SH-SY5Y (cell line): ENCODE measurements at regions not wholly inside any gene's neighbourhood (a gene's known extent, or its start where the extent isn't known, plus 50 kb on each side); places are given as distances from the start of the nearest gene placed in this dataset.

Experiments used
- GATA2 ChIP-seq: IDR thresholded peaks from 2 replicates; pipeline ENCODE4 v1.6.1; 2011; ENCODE audit warnings: mild to moderate bottlenecking, low read depth, low read length
- GATA3 ChIP-seq: IDR thresholded peaks from 2 replicates; pipeline ENCODE4 v1.6.1; 2011; ENCODE audit warnings: low read depth, mild to moderate bottlenecking, low read length, moderate library complexity

GRCh38 chr2:129188451-129188850, 791.0 kb upstream of the RAB6C start:
- TF ChIP-seq GATA2 (no peak), GATA3 (no peak)

- TF ChIP-seq GATA3 (no peak), GATA2 (no peak)
Observed at GRCh38 chr2:129189617-129190319, 789.7 kb upstream of the RAB6C start.

- TF ChIP-seq GATA3: no peak
Observed at GRCh38 chr2:129190494-129190893, 789.0 kb upstream of the RAB6C start.

GRCh38 chr2:129191530-129191929, 787.9 kb upstream of the RAB6C start:
- TF ChIP-seq GATA3 (no peak), GATA2 (no peak)

GRCh38 chr2:129192117-129192516, 787.3 kb upstream of the RAB6C start:
- no peak for TF ChIP-seq GATA2
- no peak for TF ChIP-seq GATA3

- no peak for TF ChIP-seq GATA2
- no peak for TF ChIP-seq GATA3
Observed at GRCh38 chr2:129192841-129193253, 786.6 kb upstream of the RAB6C start.

GRCh38 chr2:129193961-129194360, 785.5 kb upstream of the RAB6C start:
- TF ChIP-seq GATA2 (no peak), GATA3 (no peak)

- TF ChIP-seq GATA3: no peak
- no peak for TF ChIP-seq GATA2
Observed at GRCh38 chr2:129199501-129199900, 780.0 kb upstream of the RAB6C start.

GRCh38 chr2:129201696-129202095, 777.8 kb upstream of the RAB6C start:
- TF ChIP-seq GATA3: no peak

- no peak for TF ChIP-seq GATA3
- TF ChIP-seq GATA2: no peak
Observed at GRCh38 chr2:129203331-129203730, 776.1 kb upstream of the RAB6C start.

- no peak for TF ChIP-seq GATA2
- TF ChIP-seq GATA3: no peak
Observed at GRCh38 chr2:129205176-129205575, 774.3 kb upstream of the RAB6C start.

- TF ChIP-seq GATA2 (no peak), GATA3 (no peak)
Observed at GRCh38 chr2:129205766-129206165, 773.7 kb upstream of the RAB6C start.

- TF ChIP-seq GATA3: no peak
- no peak for TF ChIP-seq GATA2
Observed at GRCh38 chr2:129212299-129212958, 767.0 kb upstream of the RAB6C start.

- TF ChIP-seq GATA2 (no peak), GATA3 (no peak)
Observed at GRCh38 chr2:129224022-129224421, 755.4 kb upstream of the RAB6C start.

- no peak for TF ChIP-seq GATA2
- TF ChIP-seq GATA3: no peak
Observed at GRCh38 chr2:129224486-129224885, 755.0 kb upstream of the RAB6C start.
